HS-27A (cell line): ENCODE measurements at regions not wholly inside any gene's neighbourhood (a gene's known extent, or its start where the extent isn't known, plus 50 kb on each side); places are given as distances from the start of the nearest gene placed in this dataset.
"Not testable (repeated sequence)": the region's sequence is repeated elsewhere in the genome, so short reads cannot be mapped to it uniquely, and the experiment has no call there.

Experiments
- DNase-seq: peaks from one replicate; pipeline ENCODE4 v3.0.0-alpha.2; 2012; ENCODE audit warnings: low read depth, missing footprints

GRCh38 chr12:5096241-5096924 is 52.7 kb downstream of the KCNA5 start:
- DNase-seq: peak; percentile 69

- DNase-seq: no peak
Observed at GRCh38 chr12:5097786-5098185, 54.1 kb downstream of the KCNA5 start.

- DNase-seq: no peak
Observed at GRCh38 chr12:5099136-5099535, 55.5 kb downstream of the KCNA5 start.

GRCh38 chr12:5099591-5099990 is 55.9 kb downstream of the KCNA5 start:
- no peak for DNase-seq

GRCh38 chr12:5101686-5102085 is 58.0 kb downstream of the KCNA5 start:
- no peak for DNase-seq

GRCh38 chr12:5102261-5102789 is 58.6 kb downstream of the KCNA5 start:
- no peak for DNase-seq

- DNase-seq: no peak
Observed at GRCh38 chr12:5102806-5103205, 59.1 kb downstream of the KCNA5 start.

- no peak for DNase-seq
Observed at GRCh38 chr12:5110345-5110744, 66.7 kb downstream of the KCNA5 start.

GRCh38 chr12:5114436-5114835 is 70.8 kb downstream of the KCNA5 start:
- DNase-seq: no peak

GRCh38 chr12:5121784-5122183 is 78.1 kb downstream of the KCNA5 start:
- not testable (repeated sequence) for DNase-seq

- DNase-seq: not testable (repeated sequence)
Observed at GRCh38 chr12:5122256-5122831, 78.7 kb downstream of the KCNA5 start.

GRCh38 chr12:5123921-5124320 is 80.2 kb downstream of the KCNA5 start:
- no peak for DNase-seq

GRCh38 chr12:5124401-5124800 is 80.7 kb downstream of the KCNA5 start:
- no peak for DNase-seq

GRCh38 chr12:5134861-5135525 is 91.3 kb downstream of the KCNA5 start:
- no peak for DNase-seq

- DNase-seq: peak; percentile 29
Observed at GRCh38 chr12:5138256-5138655, 94.6 kb downstream of the KCNA5 start.

GRCh38 chr12:5138845-5139244 is 95.2 kb downstream of the KCNA5 start:
- DNase-seq: no peak

- DNase-seq: no peak
Observed at GRCh38 chr12:5139751-5140150, 96.1 kb downstream of the KCNA5 start.

GRCh38 chr12:5140190-5140589 is 96.5 kb downstream of the KCNA5 start:
- no peak for DNase-seq

- no peak for DNase-seq
Observed at GRCh38 chr12:5148880-5149279, 105.2 kb downstream of the KCNA5 start.

- no peak for DNase-seq
Observed at GRCh38 chr12:5154091-5154490, 110.4 kb downstream of the KCNA5 start.

- DNase-seq: no peak
Observed at GRCh38 chr12:5155866-5156265, 112.2 kb downstream of the KCNA5 start.

- no peak for DNase-seq
Observed at GRCh38 chr12:5160827-5161226, 117.1 kb downstream of the KCNA5 start.

GRCh38 chr12:5163661-5164060 is 120.0 kb downstream of the KCNA5 start:
- DNase-seq: no peak
